Mesenchymal stem cell (in vitro differentiated cells and primary cell): ENCODE measurements at regions not wholly inside any gene's neighbourhood (a gene's known extent, or its start where the extent isn't known, plus 50 kb on each side); places are given as distances from the start of the nearest gene placed in this dataset.

Experiments used
- DNase-seq: peaks from one replicate; pipeline ENCODE4 v3.0.0-alpha.2; 2013
- H2AFZ ChIP-seq: one replicate; pipeline ENCODE4 v1.6.1; 2013; ENCODE audit warnings: low read depth, mild to moderate bottlenecking, control low read depth, inconsistent platforms, low read length, moderate library complexity
- H2AK5ac ChIP-seq: 2 replicates; pipeline ENCODE4 v1.6.1; 2013; ENCODE audit warnings: low read length, moderate library complexity, mild to moderate bottlenecking, inconsistent platforms; ENCODE audit not compliant: severe bottlenecking
- H2BK120ac ChIP-seq: one replicate; pipeline ENCODE4 v1.6.1; 2013; ENCODE audit warnings: low read depth, mild to moderate bottlenecking, inconsistent platforms, low read length, moderate library complexity
- H2BK12ac ChIP-seq, 2 experiments: one replicate each; pipeline ENCODE4 v1.6.1; 2013; ENCODE audit warnings: inconsistent platforms in 2 of 2, low read length in 2 of 2, mild to moderate bottlenecking in 2 of 2, moderate library complexity in 2 of 2, control low read depth in 1 of 2
- H2BK15ac ChIP-seq: one replicate; pipeline ENCODE4 v1.6.1; 2013; ENCODE audit warnings: mild to moderate bottlenecking, low read depth, inconsistent platforms; ENCODE audit not compliant: poor library complexity, severe bottlenecking
- H2BK5ac ChIP-seq: 2 replicates; pipeline ENCODE4 v1.6.1; 2013; ENCODE audit warnings: low read depth, mild to moderate bottlenecking, low read length, control low read depth, inconsistent platforms; ENCODE audit not compliant: poor library complexity, severe bottlenecking
- H3K14ac ChIP-seq, 2 experiments: one replicate each; pipeline ENCODE4 v1.6.1; 2013; ENCODE audit warnings: inconsistent platforms in 2 of 2, low read length in 2 of 2, control low read depth in 1 of 2, mild to moderate bottlenecking in 1 of 2, moderate library complexity in 1 of 2
- H3K18ac ChIP-seq, 2 experiments: one replicate each; pipeline ENCODE4 v1.6.1; 2013; ENCODE audit warnings: inconsistent platforms in 2 of 2, low read length in 2 of 2, control low read depth in 1 of 2, low read depth in 1 of 2, mild to moderate bottlenecking in 1 of 2
- H3K23ac ChIP-seq, 2 experiments: one replicate each; pipeline ENCODE4 v1.6.1; 2013; ENCODE audit warnings: inconsistent platforms in 2 of 2, low read length in 2 of 2, mild to moderate bottlenecking in 2 of 2, moderate library complexity in 2 of 2, control low read depth in 1 of 2
- H3K27ac ChIP-seq: 2 replicates; pipeline ENCODE4 v1.5.1; 2013; ENCODE audit warnings: mild to moderate bottlenecking, moderate library complexity, low read length, control low read depth, inconsistent platforms; ENCODE audit not compliant: poor library complexity, severe bottlenecking
- H3K27me3 ChIP-seq, 2 experiments: 2 replicates each; pipeline versions ENCODE4 v1.6.1 to v1.7.0; 2013; ENCODE audit warnings: low read length in 2 of 2, mild to moderate bottlenecking in 2 of 2, moderate library complexity in 2 of 2, control low read depth in 1 of 2, inconsistent platforms in 1 of 2; ENCODE audit not compliant: control insufficient read depth in 1 of 2, insufficient read depth in 1 of 2
- H3K36me3 ChIP-seq, 2 experiments: 2 replicates each; pipeline versions ENCODE4 v1.6.1 to v1.7.0; 2013; ENCODE audit warnings: low read length in 2 of 2, control low read depth in 1 of 2, inconsistent platforms in 1 of 2, low read depth in 1 of 2, mild to moderate bottlenecking in 1 of 2; ENCODE audit not compliant: insufficient read depth in 2 of 2, control insufficient read depth in 1 of 2
- H3K4ac ChIP-seq, 2 experiments: one replicate each; pipeline ENCODE4 v1.6.1; 2013; ENCODE audit warnings: inconsistent platforms in 2 of 2, low read length in 2 of 2, mild to moderate bottlenecking in 2 of 2, moderate library complexity in 2 of 2, control low read depth in 1 of 2, low read depth in 1 of 2
- H3K4me1 ChIP-seq: 2 replicates; pipeline ENCODE4 v1.6.1; 2013; ENCODE audit warnings: low read depth, low read length, control low read depth; ENCODE audit not compliant: control insufficient read depth, insufficient read depth
- H3K4me2 ChIP-seq: 2 replicates; pipeline ENCODE4 v1.6.1; 2013; ENCODE audit warnings: low read length, mild to moderate bottlenecking, inconsistent platforms; ENCODE audit not compliant: poor library complexity, severe bottlenecking
- H3K4me3 ChIP-seq, 2 experiments: 2 replicates each; pipeline versions ENCODE4 v1.5.1 to v1.7.0; 2013; ENCODE audit warnings: low read length in 2 of 2, mild to moderate bottlenecking in 2 of 2, control low read depth in 1 of 2, low read depth in 1 of 2; ENCODE audit not compliant: insufficient read depth in 1 of 2
- H3K79me1 ChIP-seq: replicated peaks from 2 replicates; pipeline ENCODE4 v1.6.1; 2013; ENCODE audit warnings: mild to moderate bottlenecking, control low read depth, low read length, inconsistent platforms; ENCODE audit not compliant: poor library complexity, severe bottlenecking
- H3K9ac ChIP-seq: 2 replicates; pipeline ENCODE4 v1.7.0; 2013; ENCODE audit warnings: mild to moderate bottlenecking, low read length, moderate library complexity
- H3K9me3 ChIP-seq: 2 replicates; pipeline ENCODE4 v1.7.0; 2013; ENCODE audit warnings: mild to moderate bottlenecking, low read length; ENCODE audit not compliant: control insufficient read depth
- H4K8ac ChIP-seq: one replicate; pipeline ENCODE4 v1.6.1; 2013; ENCODE audit warnings: inconsistent platforms, mild to moderate bottlenecking, low read length, moderate library complexity
- H4K91ac ChIP-seq: one replicate; pipeline ENCODE4 v1.6.1; 2013; ENCODE audit warnings: mild to moderate bottlenecking, low read length, inconsistent platforms
- WGBS: methylation state at CpG from one replicate; pipeline ENCODE4 v1.1.7; 2013; ENCODE audit warnings: mixed read lengths; 5-methylcytosine and 5-hydroxymethylcytosine counted together

- H3K9me3 ChIP-seq: peaks cover 5% of the 10 kb centered on the region
- H2BK120ac ChIP-seq: no peak overlapping the region
- no peak overlapping the region for H2AFZ ChIP-seq
- no peak overlapping the region for H2AK5ac ChIP-seq
- H3K27me3 ChIP-seq: peaks cover 3 to 5% of the 10 kb centered on the region in 2 experiments
- no peak overlapping the region for H2BK5ac ChIP-seq
- H3K14ac ChIP-seq: no peak overlapping the region
- no peak overlapping the region for H2BK12ac ChIP-seq
- no peak overlapping the region for H3K9ac ChIP-seq
- H3K4me2 ChIP-seq: no peak overlapping the region
- 82% methylated on average over 6 of the region's 6 CpGs for WGBS
- H3K79me1 ChIP-seq: no peaks in the 10 kb centered on the region
- no peak overlapping the region for H3K4ac ChIP-seq
- H3K23ac ChIP-seq: no peak overlapping the region
- peak; percentile 24 for DNase-seq
- H4K91ac ChIP-seq: no peak overlapping the region
- no peak overlapping the region for H3K27ac ChIP-seq
- H3K18ac ChIP-seq: no peak overlapping the region
- H3K36me3 ChIP-seq: peaks cover 0 to 5% of the 10 kb centered on the region in 2 experiments
- no peak overlapping the region for H3K4me3 ChIP-seq
- no peaks in the 10 kb centered on the region for H3K4me1 ChIP-seq
- no peak overlapping the region for H2BK15ac ChIP-seq
- no peak overlapping the region for H4K8ac ChIP-seq
These were observed 61.3 kb upstream of the KCNE2 start for GRCh38 chr21:34302521-34302920.

GRCh38 chr21:34305605-34306604 is 57.9 kb upstream of the KCNE2 start:
- Histone ChIP-seq H3K79me1 (no peaks in the 10 kb centered on the region), H3K9me3 (peaks cover 2% of the 10 kb centered on the region), H3K4me1 (no peaks in the 10 kb centered on the region), H2BK15ac (no peak overlapping the region), H3K4me2 (no peak overlapping the region), H4K91ac (no peak overlapping the region), H3K23ac (no peak overlapping the region), H3K9ac (peak overlapping the region; percentile 43), H3K36me3 (peaks cover 0 to 5% of the 10 kb centered on the region in 2 experiments), H3K4me3 (no peak overlapping the region), H2AFZ (no peak overlapping the region), H2BK12ac (no peak overlapping the region), H3K14ac (no peak overlapping the region), H2BK5ac (no peak overlapping the region), H3K4ac (no peak overlapping the region), H3K27me3 (peaks cover 0 to 4% of the 10 kb centered on the region in 2 experiments), H4K8ac (no peak overlapping the region), H2BK120ac (no peak overlapping the region), H2AK5ac (no peak overlapping the region), H3K27ac (no peak overlapping the region), H3K18ac (no peak overlapping the region)
- 52% methylated on average over 6 of the region's 14 CpGs for WGBS
- DNase-seq: no peak

DNA sequence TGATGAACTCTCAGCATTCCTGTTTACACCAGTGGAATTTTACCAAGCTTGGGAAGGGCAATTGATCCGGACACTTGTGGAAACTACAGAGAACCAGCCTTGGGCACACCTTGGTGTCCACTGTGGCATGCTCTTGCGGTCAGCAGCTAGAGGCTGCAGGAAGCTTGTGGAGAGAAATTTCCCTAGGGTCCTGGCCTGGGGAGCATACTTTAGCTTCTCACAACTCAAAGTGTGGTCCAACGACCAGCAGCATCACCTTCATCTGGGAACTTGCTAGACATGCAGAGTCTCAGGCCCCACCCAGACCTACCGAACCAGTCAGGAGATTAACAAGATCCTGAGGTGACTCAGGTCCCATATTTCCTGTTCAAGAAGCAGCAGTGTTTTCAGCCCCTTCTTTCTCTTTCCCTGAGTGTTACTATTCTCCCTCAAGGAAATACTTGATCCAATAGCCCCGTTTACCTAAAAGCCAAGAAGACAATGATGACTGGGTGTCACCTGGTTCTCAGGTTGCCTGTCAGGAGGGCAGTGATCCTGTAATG is 55.7 kb upstream of the KCNE2 start:
- Histone ChIP-seq H2BK5ac (no peak overlapping the region), H3K4ac (no peak overlapping the region), H3K9ac (no peak overlapping the region), H2BK12ac (no peak overlapping the region), H2AK5ac (no peak overlapping the region), H3K79me1 (no peaks in the 10 kb centered on the region), H3K18ac (peak overlapping the region in 1 of 2 experiments; percentile 19), H3K4me2 (no peak overlapping the region), H2BK120ac (no peak overlapping the region), H3K4me1 (peaks cover 2% of the 10 kb centered on the region), H3K27ac (no peak overlapping the region), H3K27me3 (peaks cover 0 to 4% of the 10 kb centered on the region in 2 experiments), H4K91ac (no peak overlapping the region), H4K8ac (no peak overlapping the region), H3K4me3 (no peak overlapping the region), H2AFZ (no peak overlapping the region), H2BK15ac (no peak overlapping the region), H3K36me3 (peaks cover 0 to 5% of the 10 kb centered on the region in 2 experiments), H3K9me3 (no peaks in the 10 kb centered on the region), H3K23ac (no peak overlapping the region), H3K14ac (peak overlapping the region in 1 of 2 experiments; percentile 59)
- DNase-seq: no peak
- 89% methylated on average over 5 of the region's 5 CpGs for WGBS
